ENCODE measurements at regions not wholly inside any gene's neighbourhood (a gene's known extent, or its start where the extent isn't known, plus 50 kb on each side); places are given as distances from the start of the nearest gene placed in this dataset.

GRCh38 chr14:41289025-41289424, 317.7 kb upstream of the LRFN5 start:
- WGBS, result 67% methylated on average over 5 of the region's 5 CpGs

GRCh38 chr14:41285186-41285748, 321.4 kb upstream of the LRFN5 start:
- H3K9me3 ChIP-seq (ENCODE audit: control insufficient read depth in 4 of 4, low read length in 3 of 4), result peaks cover 0 to 2% (median 0%) of the 10 kb centered on the region in 4 donors
- WGBS, result 33% methylated on average over 4 of the region's 4 CpGs
- H3K36me3 ChIP-seq (ENCODE audit: control insufficient read depth in 4 of 4, insufficient read depth in 3 of 4, low read depth in 1 of 4, low read length in 3 of 4), result no peaks in the 10 kb centered on the region
- no peak overlapping the region for H3K27ac ChIP-seq (ENCODE audit: low read depth in 1 of 2, low read length in 2 of 2)
- no peak for TF ChIP-seq FOXA1 (IDR thresholded peaks at IDR 0.05)
- TF ChIP-seq GABPA (IDR thresholded peaks at IDR 0.05 in 1 of 2, conservative IDR thresholded peaks at IDR 0.05 in 1 of 2), result no peak
- TF ChIP-seq JUND (IDR thresholded peaks at IDR 0.05), result no peak
- peak; percentile 99 for TF ChIP-seq REST (IDR thresholded peaks at IDR 0.05)
- no peak for TF ChIP-seq FOXA2 (IDR thresholded peaks at IDR 0.05)
- TF ChIP-seq ZBTB33 (IDR thresholded peaks at IDR 0.05), result no peak
- no peaks in the 10 kb centered on the region for H3K27me3 ChIP-seq (ENCODE audit: control insufficient read depth in 4 of 4, insufficient read depth in 4 of 4, low read length in 3 of 4)
- no peak overlapping the region for H3K4me3 ChIP-seq (ENCODE audit: low read depth in 1 of 3, low read length in 3 of 3)
- no peaks in the 10 kb centered on the region for H3K4me1 ChIP-seq (ENCODE audit: control insufficient read depth in 4 of 4, insufficient read depth in 4 of 4, low read length in 3 of 4)
- DNase-seq (ENCODE audit: low spot score), result no peak
- H3K9ac ChIP-seq (ENCODE audit: low read depth in 1 of 2, low read length in 2 of 2), result no peak overlapping the region

More at GRCh38 chr14:41289025-41289424, 317.7 kb upstream of the LRFN5 start:
- no peak overlapping the region for H3K4me3 ChIP-seq (ENCODE audit: low read depth in 1 of 3, low read length in 3 of 3)
- no peak for TF ChIP-seq ATF3 (IDR thresholded peaks at IDR 0.05)
- TF ChIP-seq FOXA1 (IDR thresholded peaks at IDR 0.05), result no peak
- no peak for TF ChIP-seq HNF4A (conservative IDR thresholded peaks at IDR 0.05)
- TF ChIP-seq SP1 (IDR thresholded peaks at IDR 0.05), result no peak
- no peak for DNase-seq (ENCODE audit: low spot score)
- H3K9ac ChIP-seq (ENCODE audit: low read depth in 1 of 2, low read length in 2 of 2), result no peak overlapping the region
- no peaks in the 10 kb centered on the region for H3K4me1 ChIP-seq (ENCODE audit: control insufficient read depth in 4 of 4, insufficient read depth in 4 of 4, low read length in 3 of 4)
- H3K27me3 ChIP-seq (ENCODE audit: control insufficient read depth in 4 of 4, insufficient read depth in 4 of 4, low read length in 3 of 4), result no peaks in the 10 kb centered on the region
- no peaks in the 10 kb centered on the region for H3K36me3 ChIP-seq (ENCODE audit: control insufficient read depth in 4 of 4, insufficient read depth in 3 of 4, low read depth in 1 of 4, low read length in 3 of 4)
- H3K9me3 ChIP-seq (ENCODE audit: control insufficient read depth in 4 of 4, low read length in 3 of 4), result peaks cover 0 to 2% (median 0%) of the 10 kb centered on the region in 4 donors
- no peak overlapping the region for H3K27ac ChIP-seq (ENCODE audit: low read depth in 1 of 2, low read length in 2 of 2)

GRCh38 chr14:41280745-41281144, 325.9 kb upstream of the LRFN5 start:
- H3K36me3 ChIP-seq (ENCODE audit: control insufficient read depth in 4 of 4, insufficient read depth in 3 of 4, low read depth in 1 of 4, low read length in 3 of 4), result no peaks in the 10 kb centered on the region
- no peaks in the 10 kb centered on the region for H3K4me1 ChIP-seq (ENCODE audit: control insufficient read depth in 4 of 4, insufficient read depth in 4 of 4, low read length in 3 of 4)
- no peaks in the 10 kb centered on the region for H3K27me3 ChIP-seq (ENCODE audit: control insufficient read depth in 4 of 4, insufficient read depth in 4 of 4, low read length in 3 of 4)
- no peaks in the 10 kb centered on the region for H3K9me3 ChIP-seq (ENCODE audit: control insufficient read depth in 4 of 4, low read length in 3 of 4)
- no peak overlapping the region for H3K4me3 ChIP-seq (ENCODE audit: low read depth in 1 of 3, low read length in 3 of 3)
- DNase-seq (ENCODE audit: low spot score), result no peak
- TF ChIP-seq RAD21 (IDR thresholded peaks at IDR 0.05) (peak; percentile 23 to 37), ZBTB33 (IDR thresholded peaks at IDR 0.05) (no peak)
- WGBS, result 33% methylated on average over 1 of the region's 1 CpG
- H3K9ac ChIP-seq (ENCODE audit: low read depth in 1 of 2, low read length in 2 of 2), result no peak overlapping the region
- H3K27ac ChIP-seq (ENCODE audit: low read depth in 1 of 2, low read length in 2 of 2), result no peak overlapping the region
